ENCODE measurements at regions not wholly inside any gene's neighbourhood (a gene's known extent, or its start where the extent isn't known, plus 50 kb on each side); places are given as distances from the start of the nearest gene placed in this dataset.

- no peak for TF ChIP-seq CTCF (IDR thresholded peaks at IDR 0.05)
- no peak for TF ChIP-seq POLR2A (IDR thresholded peaks at IDR 0.05)
Observed at GRCh38 chrX:93985344-93986307, 311.6 kb downstream of the FAM133A start.
